ENCODE measurements at regions not wholly inside any gene's neighbourhood (a gene's known extent, or its start where the extent isn't known, plus 50 kb on each side); places are given as distances from the start of the nearest gene placed in this dataset.
"Not testable (repeated sequence)": the region's sequence is repeated elsewhere in the genome, so short reads cannot be mapped to it uniquely, and the experiment has no call there.

GRCh38 chr5:159543326-159543725 is 213.0 kb upstream of the IL12B start:
- no peak for DNase-seq

- DNase-seq = no peak
Observed at GRCh38 chr5:159545156-159545555, 214.9 kb upstream of the IL12B start.

GRCh38 chr5:159547466-159548195 is 217.3 kb upstream of the IL12B start:
- DNase-seq = no peak

GRCh38 chr5:159548517-159548916 is 218.2 kb upstream of the IL12B start:
- no peak for DNase-seq

GRCh38 chr5:159549046-159549445 is 218.8 kb upstream of the IL12B start:
- no peak for DNase-seq

DNA sequence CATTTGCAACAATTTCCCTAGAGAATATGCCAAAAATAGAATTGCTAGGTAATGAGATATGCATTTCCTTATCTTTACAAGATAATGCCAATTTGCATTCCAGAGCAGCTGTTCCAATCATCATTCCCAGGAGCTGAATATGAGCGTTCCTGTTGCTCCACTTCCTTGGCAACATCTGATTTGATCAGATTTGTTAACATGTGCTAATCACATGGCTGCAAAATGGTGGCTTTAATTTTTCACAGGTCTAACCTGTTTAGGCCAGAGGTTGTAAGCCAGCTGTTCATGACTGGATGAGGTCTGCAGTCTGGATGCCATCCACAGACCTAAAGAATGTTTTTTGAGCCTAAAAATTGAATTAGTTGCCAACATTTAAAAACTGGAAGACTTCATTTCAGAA is 220.7 kb upstream of the IL12B start:
- DNase-seq = no peak

- DNase-seq = no peak
Observed at GRCh38 chr5:159552751-159553150, 222.5 kb upstream of the IL12B start.

- DNase-seq = no peak
Observed at GRCh38 chr5:159553792-159554191, 223.5 kb upstream of the IL12B start.

GRCh38 chr5:159555084-159555483 is 224.8 kb upstream of the IL12B start:
- no peak for DNase-seq

GRCh38 chr5:159559337-159559736 is 229.1 kb upstream of the IL12B start:
- no peak for DNase-seq

GRCh38 chr5:159560088-159560487 is 229.8 kb upstream of the IL12B start:
- no peak for DNase-seq

GRCh38 chr5:159564031-159564430 is 233.7 kb upstream of the IL12B start:
- no peak for DNase-seq

- no peak for DNase-seq
Observed at GRCh38 chr5:159566832-159567231, 236.5 kb upstream of the IL12B start.

DNA sequence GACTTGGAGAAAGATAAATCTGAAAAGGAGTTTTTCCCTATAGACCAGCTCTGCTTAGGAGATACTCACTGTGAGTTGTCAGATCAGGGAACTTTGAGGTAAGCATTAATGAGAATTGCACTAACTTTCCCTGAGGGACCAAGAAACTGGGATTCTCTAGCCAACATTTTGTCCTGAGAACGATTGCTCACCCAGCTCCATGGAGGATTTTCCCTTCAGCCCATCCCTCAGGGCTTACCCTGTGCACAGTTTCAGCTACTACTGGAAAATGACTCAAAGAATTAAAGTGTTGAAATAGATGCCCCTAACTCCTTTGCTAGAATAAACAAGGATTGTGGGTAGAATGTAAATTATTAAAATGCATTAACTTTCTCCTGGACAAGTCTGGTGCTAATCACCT is 237.2 kb upstream of the IL12B start:
- DNase-seq = no peak

- DNase-seq = no peak
Observed at GRCh38 chr5:159571501-159572244, 241.4 kb upstream of the IL12B start.

GRCh38 chr5:159576902-159577301 is 246.6 kb upstream of the IL12B start:
- DNase-seq = no peak

DNA sequence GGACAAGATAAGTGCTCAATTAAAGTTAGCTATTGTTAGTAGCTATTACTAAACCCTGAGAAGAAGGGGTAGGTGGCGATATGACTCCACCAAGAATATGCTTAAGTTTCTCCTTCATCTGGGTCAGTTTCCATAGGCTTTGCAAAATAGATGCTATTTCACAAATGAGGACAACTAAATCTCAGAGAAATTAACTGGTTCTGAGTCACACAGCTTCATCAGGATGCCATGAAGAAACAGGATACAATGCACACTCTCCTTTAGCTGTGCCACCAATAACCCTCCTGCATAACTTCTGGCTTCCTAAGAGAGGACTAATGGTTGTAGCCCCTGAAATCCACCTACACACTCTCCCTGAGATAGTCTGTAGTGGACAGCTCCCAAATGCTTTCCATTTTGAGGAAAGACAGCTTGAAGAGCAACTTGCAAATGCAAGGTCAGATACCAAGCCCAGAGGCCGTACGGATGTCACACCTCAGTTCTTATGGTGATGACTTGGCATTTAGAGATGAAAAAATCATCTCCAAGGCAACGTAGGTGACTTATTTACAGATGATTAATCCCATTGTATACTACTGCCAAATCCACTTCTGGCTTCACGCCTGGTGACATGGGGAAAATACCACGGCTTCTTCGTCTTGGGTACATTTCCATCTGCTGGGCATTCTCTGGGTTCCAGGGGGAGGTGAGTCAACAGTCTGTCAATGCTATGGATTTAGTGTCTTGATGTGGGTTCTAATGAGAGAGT is 251.4 kb upstream of the IL12B start:
- no peak for DNase-seq

DNA sequence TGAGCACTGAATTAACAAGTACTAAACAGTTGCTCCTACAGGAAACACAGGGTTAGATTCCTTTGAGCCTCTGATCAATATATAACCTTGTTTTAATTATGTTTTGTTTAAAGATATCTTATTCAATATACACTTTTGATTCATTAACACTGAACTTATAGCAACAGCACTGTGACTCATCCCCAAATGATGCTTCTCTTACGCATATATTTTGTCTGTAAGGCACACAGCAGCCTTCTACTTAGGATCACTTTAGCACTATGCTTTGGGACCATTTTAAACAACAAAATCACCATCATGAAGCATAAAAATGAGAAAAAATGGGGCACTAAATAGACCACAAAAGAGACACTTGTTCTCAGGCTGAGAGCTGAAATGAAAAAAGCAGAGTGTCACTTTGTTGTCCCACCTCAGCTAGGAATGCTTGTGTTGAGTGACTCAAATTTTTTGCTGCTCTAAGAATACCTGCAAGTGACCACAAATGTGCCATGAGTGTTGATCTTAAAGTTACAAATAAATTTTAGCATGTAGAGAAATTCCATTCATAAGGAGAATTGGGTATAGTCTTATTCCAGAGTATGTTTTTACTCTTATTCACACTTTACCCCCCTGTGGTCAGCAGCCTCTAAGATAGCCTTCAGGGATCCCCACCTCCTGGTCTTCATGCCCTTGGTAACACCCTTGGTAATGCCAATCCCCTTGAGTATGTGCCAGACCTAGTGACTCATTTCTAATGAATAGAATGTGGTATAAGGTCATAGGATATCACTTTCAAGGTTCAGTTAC is 252.7 kb upstream of the IL12B start:
- DNase-seq = no peak

GRCh38 chr5:159586921-159587320 is 256.6 kb upstream of the IL12B start:
- no peak for DNase-seq

- DNase-seq = no peak
Observed at GRCh38 chr5:159588941-159589340, 258.7 kb upstream of the IL12B start.

- no peak for DNase-seq
Observed at GRCh38 chr5:159593518-159594073, 263.3 kb upstream of the IL12B start.

- not testable (repeated sequence) for DNase-seq
Observed at GRCh38 chr5:159595561-159595960, 265.3 kb upstream of the IL12B start.

- DNase-seq = no peak
Observed at GRCh38 chr5:159601216-159601615, 270.9 kb upstream of the IL12B start.

Data from activated CD4-positive, alpha-beta T cell treated with anti-CD3 and anti-CD28 coated beads, Interleukin-2, amount 50 U/mL, for 48 hours (primary cell).